Uterus (tissue), 2 donors: ENCODE measurements at regions not wholly inside any gene's neighbourhood (a gene's known extent, or its start where the extent isn't known, plus 50 kb on each side); places are given as distances from the start of the nearest gene placed in this dataset.

Source experiments
- POLR2A ChIP-seq, 2 donors: fragments of 450-650 bp; IDR thresholded peaks; one replicate each; pipeline ENCODE4 v1.6.1; 2016; ENCODE audit warnings: antibody characterized with exemption in 2 of 2, mild to moderate bottlenecking in 1 of 2, moderate library complexity in 1 of 2
- TF ChIP-seq, protein P1 (sequence below), 4 experiments: fragments of 200-600 bp in 2 of 4; fragments of 450-650 bp in 2 of 4; sonication (generic) in 2 of 4; IDR thresholded peaks; one replicate each; pipeline ENCODE4 v1.5.1; 2016 to 2019; ENCODE audit warnings: antibody characterized with exemption in 4 of 4, mild to moderate bottlenecking in 2 of 4, moderate library complexity in 1 of 4

DNA sequence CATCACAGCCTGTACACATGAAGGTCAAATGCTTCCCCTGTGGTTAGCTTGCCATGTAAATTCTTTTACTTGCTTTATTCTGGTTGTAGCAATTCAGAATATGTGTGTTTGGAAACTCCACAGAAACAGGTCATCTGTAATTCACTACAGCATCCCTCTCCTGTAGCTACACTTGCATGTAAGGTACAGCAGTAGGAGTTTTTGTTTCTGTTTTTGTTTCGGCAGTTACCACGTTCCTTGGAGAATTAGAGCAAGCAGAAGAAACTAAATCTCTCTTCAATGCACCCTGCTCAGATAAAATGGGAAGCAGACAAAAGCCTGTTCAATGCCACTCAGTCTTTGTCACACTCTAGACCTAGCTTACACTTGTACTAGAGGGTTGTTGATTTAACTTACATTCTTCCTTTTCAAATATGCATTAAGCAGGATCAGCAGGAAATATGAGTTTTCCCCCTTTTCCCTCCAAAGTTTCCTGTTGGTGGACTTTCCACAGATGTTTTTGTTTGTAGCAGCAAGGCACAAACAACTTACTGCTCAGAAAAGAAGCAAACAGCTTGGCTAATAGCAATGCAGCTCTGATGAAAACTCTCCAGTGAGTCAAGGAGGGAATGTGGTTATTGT, 80.9 kb downstream of the YIPF5 start:
- TF ChIP-seq, protein P1, sequence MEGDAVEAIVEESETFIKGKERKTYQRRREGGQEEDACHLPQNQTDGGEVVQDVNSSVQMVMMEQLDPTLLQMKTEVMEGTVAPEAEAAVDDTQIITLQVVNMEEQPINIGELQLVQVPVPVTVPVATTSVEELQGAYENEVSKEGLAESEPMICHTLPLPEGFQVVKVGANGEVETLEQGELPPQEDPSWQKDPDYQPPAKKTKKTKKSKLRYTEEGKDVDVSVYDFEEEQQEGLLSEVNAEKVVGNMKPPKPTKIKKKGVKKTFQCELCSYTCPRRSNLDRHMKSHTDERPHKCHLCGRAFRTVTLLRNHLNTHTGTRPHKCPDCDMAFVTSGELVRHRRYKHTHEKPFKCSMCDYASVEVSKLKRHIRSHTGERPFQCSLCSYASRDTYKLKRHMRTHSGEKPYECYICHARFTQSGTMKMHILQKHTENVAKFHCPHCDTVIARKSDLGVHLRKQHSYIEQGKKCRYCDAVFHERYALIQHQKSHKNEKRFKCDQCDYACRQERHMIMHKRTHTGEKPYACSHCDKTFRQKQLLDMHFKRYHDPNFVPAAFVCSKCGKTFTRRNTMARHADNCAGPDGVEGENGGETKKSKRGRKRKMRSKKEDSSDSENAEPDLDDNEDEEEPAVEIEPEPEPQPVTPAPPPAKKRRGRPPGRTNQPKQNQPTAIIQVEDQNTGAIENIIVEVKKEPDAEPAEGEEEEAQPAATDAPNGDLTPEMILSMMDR (IDR thresholded peaks at IDR 0.05) = no peak
- no peak for TF ChIP-seq POLR2A (IDR thresholded peaks at IDR 0.05)
